ENCODE measurements at regions not wholly inside any gene's neighbourhood (a gene's known extent, or its start where the extent isn't known, plus 50 kb on each side); places are given as distances from the start of the nearest gene placed in this dataset.

GRCh38 chr2:160836755-160837154, 323.5 kb upstream of the TANK start:
- Histone ChIP-seq H3K27ac (ENCODE audit: insufficient read depth in 1 of 2, low read depth in 1 of 2, low read length in 2 of 2, poor library complexity in 1 of 2, severe bottlenecking in 2 of 2) (no peak overlapping the region), H3K27me3 (replicated peaks in 2 of 5; ENCODE audit: control insufficient read depth in 4 of 5, insufficient read depth in 5 of 5, low read length in 4 of 5) (no peaks in the 10 kb centered on the region)
- CTCF ChIA-PET, result no interaction called here

GRCh38 chr2:160837416-160837815, 322.8 kb upstream of the TANK start:
- no peak for DNase-seq
- no peaks in the 10 kb centered on the region for H3K36me3 ChIP-seq (ENCODE audit: control insufficient read depth in 4 of 4, insufficient read depth in 4 of 4, low read length in 3 of 4)
- H3K4me3 ChIP-seq (ENCODE audit: control insufficient read depth in 1 of 7, extremely low read depth in 1 of 7, insufficient read depth in 4 of 7, low read depth in 2 of 7, low read length in 6 of 7), result no peak overlapping the region
- peaks cover 0 to under 1% (median 0%) of the 10 kb centered on the region in 5 experiments for H3K9me3 ChIP-seq (ENCODE audit: control extremely low read depth in 1 of 5, control insufficient read depth in 4 of 5, insufficient read depth in 2 of 5, low read depth in 1 of 5, low read length in 4 of 5)
- ChIA-PET CTCF (no interaction called here), POLR2A (no interaction called here)
- H3K27me3 ChIP-seq (replicated peaks in 2 of 5; ENCODE audit: control insufficient read depth in 4 of 5, insufficient read depth in 5 of 5, low read length in 4 of 5), result no peaks in the 10 kb centered on the region
- H3K4me1 ChIP-seq (ENCODE audit: control extremely low read depth in 1 of 4, control insufficient read depth in 4 of 4, insufficient read depth in 4 of 4, low read length in 3 of 4), result no peaks in the 10 kb centered on the region
- H3K27ac ChIP-seq (ENCODE audit: insufficient read depth in 1 of 2, low read depth in 1 of 2, low read length in 2 of 2, poor library complexity in 1 of 2, severe bottlenecking in 2 of 2), result no peak overlapping the region

More at GRCh38 chr2:160836755-160837154, 323.5 kb upstream of the TANK start:
- WGBS (ENCODE audit: insufficient coverage), result no CpG with 5 or more reads among the region's 1 CpG
- Histone ChIP-seq H3K36me3 (ENCODE audit: control insufficient read depth in 4 of 4, insufficient read depth in 4 of 4, low read length in 3 of 4) (no peaks in the 10 kb centered on the region), H3K9me3 (ENCODE audit: control extremely low read depth in 1 of 5, control insufficient read depth in 4 of 5, insufficient read depth in 2 of 5, low read depth in 1 of 5, low read length in 4 of 5) (no peaks in the 10 kb centered on the region), H3K4me3 (ENCODE audit: control insufficient read depth in 1 of 7, extremely low read depth in 1 of 7, insufficient read depth in 4 of 7, low read depth in 2 of 7, low read length in 6 of 7) (no peak overlapping the region), H3K4me1 (ENCODE audit: control extremely low read depth in 1 of 4, control insufficient read depth in 4 of 4, insufficient read depth in 4 of 4, low read length in 3 of 4) (no peaks in the 10 kb centered on the region)
- DNase-seq, result no peak
- POLR2A ChIA-PET, result no interaction called here

GRCh38 chr2:160838147-160838546, 322.1 kb upstream of the TANK start:
- DNase-seq, result no peak
- Histone ChIP-seq H3K4me1 (ENCODE audit: control extremely low read depth in 1 of 4, control insufficient read depth in 4 of 4, insufficient read depth in 4 of 4, low read length in 3 of 4) (no peaks in the 10 kb centered on the region), H3K36me3 (ENCODE audit: control insufficient read depth in 4 of 4, insufficient read depth in 4 of 4, low read length in 3 of 4) (no peaks in the 10 kb centered on the region), H3K27me3 (replicated peaks in 2 of 5; ENCODE audit: control insufficient read depth in 4 of 5, insufficient read depth in 5 of 5, low read length in 4 of 5) (no peaks in the 10 kb centered on the region), H3K4me3 (ENCODE audit: control insufficient read depth in 1 of 7, extremely low read depth in 1 of 7, insufficient read depth in 4 of 7, low read depth in 2 of 7, low read length in 6 of 7) (no peak overlapping the region), H3K27ac (ENCODE audit: insufficient read depth in 1 of 2, low read depth in 1 of 2, low read length in 2 of 2, poor library complexity in 1 of 2, severe bottlenecking in 2 of 2) (no peak overlapping the region), H3K9me3 (ENCODE audit: control extremely low read depth in 1 of 5, control insufficient read depth in 4 of 5, insufficient read depth in 2 of 5, low read depth in 1 of 5, low read length in 4 of 5) (peaks cover 0 to 6% (median 2%) of the 10 kb centered on the region in 5 experiments)
- ChIA-PET CTCF (no interaction called here), POLR2A (no interaction called here)
- 100% methylated on average over 1 of the region's 1 CpG for WGBS (ENCODE audit: insufficient coverage)

- Histone ChIP-seq H3K27me3 (replicated peaks in 2 of 5; ENCODE audit: control insufficient read depth in 4 of 5, insufficient read depth in 5 of 5, low read length in 4 of 5) (no peaks in the 10 kb centered on the region), H3K4me1 (ENCODE audit: control extremely low read depth in 1 of 4, control insufficient read depth in 4 of 4, insufficient read depth in 4 of 4, low read length in 3 of 4) (no peaks in the 10 kb centered on the region), H3K36me3 (ENCODE audit: control insufficient read depth in 4 of 4, insufficient read depth in 4 of 4, low read length in 3 of 4) (no peaks in the 10 kb centered on the region), H3K27ac (ENCODE audit: insufficient read depth in 1 of 2, low read depth in 1 of 2, low read length in 2 of 2, poor library complexity in 1 of 2, severe bottlenecking in 2 of 2) (no peak overlapping the region), H3K9me3 (ENCODE audit: control extremely low read depth in 1 of 5, control insufficient read depth in 4 of 5, insufficient read depth in 2 of 5, low read depth in 1 of 5, low read length in 4 of 5) (peaks cover 0 to 9% (median 2%) of the 10 kb centered on the region in 5 experiments), H3K4me3 (ENCODE audit: control insufficient read depth in 1 of 7, extremely low read depth in 1 of 7, insufficient read depth in 4 of 7, low read depth in 2 of 7, low read length in 6 of 7) (no peak overlapping the region)
- ChIA-PET POLR2A (no interaction called here), CTCF (no interaction called here)
- no peak for DNase-seq
- no CpG with 5 or more reads among the region's 4 CpGs for WGBS (ENCODE audit: insufficient coverage)
These were observed 321.5 kb upstream of the TANK start for GRCh38 chr2:160838691-160839090.

GRCh38 chr2:160842286-160842685, 317.9 kb upstream of the TANK start:
- ChIA-PET POLR2A (no interaction called here), CTCF (no interaction called here)
- no peak for DNase-seq
- no peak overlapping the region for H3K4me3 ChIP-seq (ENCODE audit: control insufficient read depth in 1 of 7, extremely low read depth in 1 of 7, insufficient read depth in 4 of 7, low read depth in 2 of 7, low read length in 6 of 7)
- no peak overlapping the region for H3K27ac ChIP-seq (ENCODE audit: insufficient read depth in 1 of 2, low read depth in 1 of 2, low read length in 2 of 2, poor library complexity in 1 of 2, severe bottlenecking in 2 of 2)
- no peaks in the 10 kb centered on the region for H3K27me3 ChIP-seq (replicated peaks in 2 of 5; ENCODE audit: control insufficient read depth in 4 of 5, insufficient read depth in 5 of 5, low read length in 4 of 5)
- peaks cover 0 to 15% (median 2%) of the 10 kb centered on the region in 5 experiments for H3K9me3 ChIP-seq (ENCODE audit: control extremely low read depth in 1 of 5, control insufficient read depth in 4 of 5, insufficient read depth in 2 of 5, low read depth in 1 of 5, low read length in 4 of 5)
- WGBS (ENCODE audit: insufficient coverage), result 92% methylated on average over 2 of the region's 4 CpGs
- H3K4me1 ChIP-seq (ENCODE audit: control extremely low read depth in 1 of 4, control insufficient read depth in 4 of 4, insufficient read depth in 4 of 4, low read length in 3 of 4), result no peaks in the 10 kb centered on the region
- H3K36me3 ChIP-seq (ENCODE audit: control insufficient read depth in 4 of 4, insufficient read depth in 4 of 4, low read length in 3 of 4), result no peaks in the 10 kb centered on the region

- WGBS (ENCODE audit: insufficient coverage), result no CpG with 5 or more reads among the region's 2 CpGs
- peak in 1 of 3 donors; percentile 2 for DNase-seq
- H3K4me3 ChIP-seq (ENCODE audit: control insufficient read depth in 1 of 7, extremely low read depth in 1 of 7, insufficient read depth in 4 of 7, low read depth in 2 of 7, low read length in 6 of 7), result no peak overlapping the region
- no peaks in the 10 kb centered on the region for H3K27me3 ChIP-seq (replicated peaks in 2 of 5; ENCODE audit: control insufficient read depth in 4 of 5, insufficient read depth in 5 of 5, low read length in 4 of 5)
- H3K27ac ChIP-seq (ENCODE audit: insufficient read depth in 1 of 2, low read depth in 1 of 2, low read length in 2 of 2, poor library complexity in 1 of 2, severe bottlenecking in 2 of 2), result no peak overlapping the region
- no peaks in the 10 kb centered on the region for H3K4me1 ChIP-seq (ENCODE audit: control extremely low read depth in 1 of 4, control insufficient read depth in 4 of 4, insufficient read depth in 4 of 4, low read length in 3 of 4)
- ChIA-PET CTCF (no interaction called here), POLR2A (no interaction called here)
- no peaks in the 10 kb centered on the region for H3K36me3 ChIP-seq (ENCODE audit: control insufficient read depth in 4 of 4, insufficient read depth in 4 of 4, low read length in 3 of 4)
- no peaks in the 10 kb centered on the region for H3K9me3 ChIP-seq (ENCODE audit: control extremely low read depth in 1 of 5, control insufficient read depth in 4 of 5, insufficient read depth in 2 of 5, low read depth in 1 of 5, low read length in 4 of 5)
These were observed 301.1 kb upstream of the TANK start for GRCh38 chr2:160859096-160859495.

- ChIA-PET POLR2A (no interaction called here), CTCF (no interaction called here)
- Histone ChIP-seq H3K27ac (ENCODE audit: insufficient read depth in 1 of 2, low read depth in 1 of 2, low read length in 2 of 2, poor library complexity in 1 of 2, severe bottlenecking in 2 of 2) (no peak overlapping the region), H3K4me1 (ENCODE audit: control extremely low read depth in 1 of 4, control insufficient read depth in 4 of 4, insufficient read depth in 4 of 4, low read length in 3 of 4) (no peaks in the 10 kb centered on the region), H3K27me3 (replicated peaks in 2 of 5; ENCODE audit: control insufficient read depth in 4 of 5, insufficient read depth in 5 of 5, low read length in 4 of 5) (peaks cover 0 to 4% (median 0%) of the 10 kb centered on the region in 5 experiments), H3K36me3 (ENCODE audit: control insufficient read depth in 4 of 4, insufficient read depth in 4 of 4, low read length in 3 of 4) (no peaks in the 10 kb centered on the region), H3K4me3 (ENCODE audit: control insufficient read depth in 1 of 7, extremely low read depth in 1 of 7, insufficient read depth in 4 of 7, low read depth in 2 of 7, low read length in 6 of 7) (no peak overlapping the region), H3K9me3 (ENCODE audit: control extremely low read depth in 1 of 5, control insufficient read depth in 4 of 5, insufficient read depth in 2 of 5, low read depth in 1 of 5, low read length in 4 of 5) (no peaks in the 10 kb centered on the region)
- WGBS (ENCODE audit: insufficient coverage), result no CpG with 5 or more reads among the region's 2 CpGs
- no peak for DNase-seq
These were observed 298.0 kb upstream of the TANK start for GRCh38 chr2:160862226-160862625.

Measured in common myeloid progenitor, CD34-positive (primary cell).